Naive thymus-derived CD4-positive, alpha-beta T cell (primary cell): ENCODE measurements at regions not wholly inside any gene's neighbourhood (a gene's known extent, or its start where the extent isn't known, plus 50 kb on each side); places are given as distances from the start of the nearest gene placed in this dataset.
"Not testable (repeated sequence)": the region's sequence is repeated elsewhere in the genome, so short reads cannot be mapped to it uniquely, and the experiment has no call there.

ENCODE experiments used
- ATAC-seq: fragments of 150-1000 bp; cut with Tn5 transposase; 2 replicates; pipeline ENCODE4 v1.10.0; 2021; ENCODE audit warnings: mild to moderate bottlenecking, moderate library complexity
- CTCF ChIA-PET: fragments of 350-600 bp; sonication (Branson Sonifier 250); formaldehyde crosslinking; loops from one replicate; lab custom pipeline; 2021; ENCODE audit warnings: antibody characterized with exemption; lab: Charles Lee
- POLR2A ChIA-PET: fragments of 350-600 bp; sonication (Branson Sonifier 250); formaldehyde crosslinking; loops from one replicate; lab custom pipeline; 2021; ENCODE audit warnings: antibody characterized with exemption, inconsistent platforms; lab: Charles Lee
- DNase-seq, 9 donors: peaks; one replicate each; pipeline versions ENCODE4 v3.0.0 to v3.0.0-alpha.2; 2020 to 2022; ENCODE audit warnings: mixed read lengths in 1 of 9
- H3K27ac ChIP-seq: one replicate; pipeline ENCODE4 v1.7.0; 2013; ENCODE audit warnings: mild to moderate bottlenecking, low read depth, low read length, moderate library complexity
- H3K27me3 ChIP-seq, 2 donors: one replicate each; pipeline ENCODE4 v1.7.0; 2013; ENCODE audit warnings: low read length in 2 of 2, mild to moderate bottlenecking in 2 of 2, moderate library complexity in 2 of 2; ENCODE audit not compliant: control insufficient read depth in 2 of 2, insufficient read depth in 2 of 2
- H3K36me3 ChIP-seq, 3 experiments: 1 replicate in 2 of 3; 2 replicates in 1 of 3; pipeline ENCODE4 v1.7.0; 2013; ENCODE audit warnings: low read length in 3 of 3, mild to moderate bottlenecking in 3 of 3, moderate library complexity in 1 of 3; ENCODE audit not compliant: insufficient read depth in 3 of 3, control insufficient read depth in 2 of 3
- H3K4me1 ChIP-seq, 2 donors: one replicate each; pipeline ENCODE4 v1.7.0; 2013; ENCODE audit warnings: low read length in 2 of 2, mild to moderate bottlenecking in 2 of 2, moderate library complexity in 1 of 2; ENCODE audit not compliant: control insufficient read depth in 2 of 2, insufficient read depth in 2 of 2
- H3K4me3 ChIP-seq: 2 replicates; pipeline ENCODE4 v1.7.0; 2013; ENCODE audit warnings: mild to moderate bottlenecking, low read length
- H3K9me3 ChIP-seq, 3 experiments: 1 replicate in 2 of 3; 2 replicates in 1 of 3; pipeline ENCODE4 v1.7.0; 2013; ENCODE audit warnings: low read length in 3 of 3; ENCODE audit not compliant: control insufficient read depth in 2 of 3
- H3K27ac Mint-ChIP-seq, 9 donors: one replicate each; pipeline ENCODE4 v1.8.0; 2020 to 2022; ENCODE audit warnings: mixed read lengths in 9 of 9, mild to moderate bottlenecking in 8 of 9, moderate library complexity in 5 of 9, inconsistent platforms in 2 of 9
- H3K27me3 Mint-ChIP-seq, 5 donors: one replicate each; pipeline ENCODE4 v1.8.0; 2021 to 2022; ENCODE audit warnings: mixed read lengths in 5 of 5, mild to moderate bottlenecking in 1 of 5
- H3K36me3 Mint-ChIP-seq, 5 donors: one replicate each; pipeline ENCODE4 v1.8.0; 2020 to 2022; ENCODE audit warnings: mixed read lengths in 5 of 5, mild to moderate bottlenecking in 3 of 5, inconsistent platforms in 1 of 5
- H3K4me1 Mint-ChIP-seq, 7 donors: one replicate each; pipeline ENCODE4 v1.8.0; 2020 to 2022; ENCODE audit warnings: mixed read lengths in 7 of 7, mild to moderate bottlenecking in 3 of 7, inconsistent platforms in 1 of 7
- H3K4me3 Mint-ChIP-seq, 10 donors: one replicate each; pipeline ENCODE4 v1.8.0; 2020 to 2022; ENCODE audit warnings: mild to moderate bottlenecking in 10 of 10, mixed read lengths in 10 of 10, moderate library complexity in 6 of 10, inconsistent platforms in 2 of 10
- H3K9me3 Mint-ChIP-seq, 11 donors: one replicate each; pipeline ENCODE4 v1.8.0; 2020 to 2022; ENCODE audit warnings: mixed read lengths in 11 of 11, mild to moderate bottlenecking in 4 of 11, inconsistent platforms in 1 of 11, moderate library complexity in 1 of 11
- intact Hi-C, 2 donors: fragments of 100-400 bp; cut with micrococcal nuclease; formaldehyde crosslinking; loops; one replicate each; pipeline ENCODE4 v1.15.1; 2023

DNA sequence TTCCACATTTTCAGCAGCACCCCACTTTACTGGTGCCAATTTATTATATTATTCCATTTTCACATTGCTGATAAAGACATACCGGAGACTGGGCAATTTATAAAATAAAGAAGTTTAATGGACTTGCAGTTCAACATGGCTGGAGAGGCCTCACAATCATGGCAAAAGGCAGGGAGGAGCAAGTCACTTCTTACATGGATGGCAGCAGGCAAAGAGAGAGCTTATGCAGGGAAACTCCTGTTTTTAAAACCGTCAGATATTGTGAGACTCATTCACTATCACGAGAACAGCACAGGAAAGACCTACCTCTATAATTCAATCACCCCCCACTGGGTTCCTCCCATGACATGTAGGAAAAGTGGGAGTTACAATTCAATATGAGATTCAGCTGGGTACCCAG, 641.8 kb upstream of the MEF2C start:
- Mint-ChIP-seq H3K27me3 (no peaks in the 10 kb centered on the region), H3K36me3 (no peaks in the 10 kb centered on the region), H3K27ac (no peak overlapping the region), H3K9me3 (peaks cover 0 to 7% (median 5%) of the 10 kb centered on the region in 11 donors), H3K4me3 (no peak overlapping the region), H3K4me1 (no peaks in the 10 kb centered on the region)
- no peaks in the 10 kb centered on the region for H3K9me3 ChIP-seq
- H3K4me1 ChIP-seq: no peaks in the 10 kb centered on the region
- intact Hi-C loops: no loop called here
- no peak overlapping the region for H3K4me3 ChIP-seq
- ChIA-PET POLR2A (no interaction called here), CTCF (no interaction called here)
- no peaks in the 10 kb centered on the region for H3K36me3 ChIP-seq
- no peak for ATAC-seq
- no peaks in the 10 kb centered on the region for H3K27me3 ChIP-seq
- H3K27ac ChIP-seq: no peak overlapping the region
- DNase-seq: no peak

DNA sequence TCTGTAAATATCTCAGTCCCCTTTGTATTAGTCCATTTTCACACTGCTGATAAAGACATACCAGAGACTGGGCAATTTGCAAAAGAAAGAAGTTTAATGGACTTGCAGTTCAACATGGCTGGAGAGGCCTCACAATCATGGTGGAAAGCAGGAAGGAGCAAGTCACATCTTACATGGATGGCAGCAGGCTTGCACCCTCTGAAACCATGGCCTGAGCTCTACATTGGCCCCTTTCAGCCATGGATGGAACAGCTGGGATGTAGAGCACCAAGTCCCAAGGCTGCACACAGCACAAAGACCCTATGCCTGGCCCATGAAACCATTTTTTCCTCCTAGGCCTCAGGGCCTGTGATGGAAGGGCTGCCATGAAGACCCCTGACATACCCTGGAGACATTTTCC, 640.9 kb upstream of the MEF2C start:
- DNase-seq, H3K27me3 Mint-ChIP-seq, CTCF ChIA-PET, H3K9me3 Mint-ChIP-seq, ATAC-seq, H3K4me1 ChIP-seq, intact Hi-C loops, H3K27me3 ChIP-seq, H3K27ac ChIP-seq, H3K4me3 ChIP-seq, H3K27ac Mint-ChIP-seq, H3K36me3 ChIP-seq, H3K4me3 Mint-ChIP-seq, H3K9me3 ChIP-seq, POLR2A ChIA-PET, H3K4me1 Mint-ChIP-seq, H3K36me3 Mint-ChIP-seq: not testable (repeated sequence)

GRCh38 chr5:89520771-89521170, 637.8 kb upstream of the MEF2C start:
- DNase-seq (no peak), ATAC-seq (no peak)
- no peak overlapping the region for H3K27ac Mint-ChIP-seq
- no peaks in the 10 kb centered on the region for H3K27me3 Mint-ChIP-seq
- Histone ChIP-seq H3K4me3 (no peak overlapping the region), H3K4me1 (no peaks in the 10 kb centered on the region), H3K27me3 (no peaks in the 10 kb centered on the region), H3K9me3 (no peaks in the 10 kb centered on the region), H3K27ac (no peak overlapping the region), H3K36me3 (no peaks in the 10 kb centered on the region)
- H3K9me3 Mint-ChIP-seq: peaks cover 0 to 7% (median 4%) of the 10 kb centered on the region in 11 donors
- no peaks in the 10 kb centered on the region for H3K4me1 Mint-ChIP-seq
- POLR2A ChIA-PET: no interaction called here
- H3K36me3 Mint-ChIP-seq: no peaks in the 10 kb centered on the region
- no peak overlapping the region for H3K4me3 Mint-ChIP-seq
- CTCF ChIA-PET: no interaction called here
- intact Hi-C loops: no loop called here

- H3K36me3 Mint-ChIP-seq: no peaks in the 10 kb centered on the region
- DNase-seq (no peak), ATAC-seq (no peak)
- POLR2A ChIA-PET: no interaction called here
- no peaks in the 10 kb centered on the region for H3K27me3 Mint-ChIP-seq
- no peak overlapping the region for H3K27ac Mint-ChIP-seq
- H3K4me3 Mint-ChIP-seq: no peak overlapping the region
- H3K4me1 Mint-ChIP-seq: no peaks in the 10 kb centered on the region
- H3K9me3 ChIP-seq: no peaks in the 10 kb centered on the region
- no peaks in the 10 kb centered on the region for H3K36me3 ChIP-seq
- H3K27ac ChIP-seq: no peak overlapping the region
- H3K4me1 ChIP-seq: no peaks in the 10 kb centered on the region
- no peaks in the 10 kb centered on the region for H3K27me3 ChIP-seq
- peaks cover 0 to 5% (median 0%) of the 10 kb centered on the region in 11 donors for H3K9me3 Mint-ChIP-seq
- intact Hi-C loops: no loop called here
- no peak overlapping the region for H3K4me3 ChIP-seq
- CTCF ChIA-PET: no interaction called here
Measured at GRCh38 chr5:89513299-89514044, 630.5 kb upstream of the MEF2C start.

GRCh38 chr5:89504051-89504450, 621.1 kb upstream of the MEF2C start:
- Histone ChIP-seq H3K9me3 (no peaks in the 10 kb centered on the region), H3K27ac (no peak overlapping the region), H3K27me3 (no peaks in the 10 kb centered on the region), H3K36me3 (no peaks in the 10 kb centered on the region), H3K4me1 (no peaks in the 10 kb centered on the region), H3K4me3 (no peak overlapping the region)
- ChIA-PET CTCF (no interaction called here), POLR2A (no interaction called here)
- intact Hi-C loops: no loop called here
- Mint-ChIP-seq H3K36me3 (no peaks in the 10 kb centered on the region), H3K4me1 (no peaks in the 10 kb centered on the region), H3K27ac (no peak overlapping the region), H3K4me3 (no peak overlapping the region), H3K9me3 (peaks cover 0 to 10% (median 0%) of the 10 kb centered on the region in 11 donors), H3K27me3 (peaks cover 0 to 4% (median 0%) of the 10 kb centered on the region in 5 donors)
- no peak for DNase-seq
- no peak for ATAC-seq

DNA sequence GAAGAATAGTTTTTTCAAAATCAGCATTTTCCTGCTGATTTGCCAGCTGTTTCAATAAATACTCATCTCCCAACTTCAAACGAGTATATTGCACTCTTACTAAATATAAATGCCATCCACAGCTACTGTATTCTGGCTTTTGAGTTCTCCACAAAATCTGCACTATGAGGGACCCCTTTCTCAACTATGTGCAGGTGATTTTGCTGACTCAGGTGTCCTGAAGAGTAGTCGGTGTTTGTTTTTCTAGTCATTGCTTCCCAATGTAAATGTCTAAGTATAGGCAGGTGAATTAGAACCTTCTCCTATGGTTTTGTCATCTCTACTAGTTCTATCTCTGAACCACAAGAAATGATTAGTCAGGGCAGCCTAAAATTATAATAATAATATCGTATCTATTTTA, 616.8 kb upstream of the MEF2C start:
- Histone ChIP-seq H3K27ac (no peak overlapping the region), H3K4me3 (no peak overlapping the region), H3K27me3 (no peaks in the 10 kb centered on the region), H3K9me3 (no peaks in the 10 kb centered on the region), H3K4me1 (no peaks in the 10 kb centered on the region), H3K36me3 (no peaks in the 10 kb centered on the region)
- intact Hi-C loops: no loop called here
- no peak for ATAC-seq
- no peak overlapping the region for H3K4me3 Mint-ChIP-seq
- peaks cover 0 to 4% (median 0%) of the 10 kb centered on the region in 11 donors for H3K9me3 Mint-ChIP-seq
- no peaks in the 10 kb centered on the region for H3K36me3 Mint-ChIP-seq
- ChIA-PET POLR2A (no interaction called here), CTCF (no interaction called here)
- DNase-seq: no peak
- H3K4me1 Mint-ChIP-seq: no peaks in the 10 kb centered on the region
- no peak overlapping the region for H3K27ac Mint-ChIP-seq
- no peaks in the 10 kb centered on the region for H3K27me3 Mint-ChIP-seq

DNA sequence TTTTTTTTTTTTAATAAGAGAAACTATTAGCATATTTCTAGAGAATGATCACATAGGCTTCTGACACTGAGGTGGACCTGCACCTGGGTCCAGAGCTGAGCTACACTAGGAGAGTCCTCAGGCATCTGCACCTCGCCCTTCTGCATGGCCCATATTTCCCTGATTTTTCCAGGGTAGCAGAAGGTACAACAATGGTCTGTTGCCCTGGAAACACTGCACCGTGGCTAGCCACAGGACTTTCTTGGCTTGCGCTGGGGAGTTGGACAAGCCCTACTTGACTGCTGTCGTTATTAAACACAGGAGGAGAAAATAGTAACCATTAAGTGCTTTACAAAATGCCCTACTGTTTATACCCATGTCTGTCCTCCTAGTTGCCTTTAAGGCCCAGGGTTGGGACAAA, 615.7 kb upstream of the MEF2C start:
- CTCF ChIA-PET: no interaction called here
- no peaks in the 10 kb centered on the region for H3K27me3 Mint-ChIP-seq
- POLR2A ChIA-PET: no interaction called here
- H3K27ac ChIP-seq: no peak overlapping the region
- no peak for ATAC-seq
- H3K9me3 Mint-ChIP-seq: peaks cover 0 to 5% (median 0%) of the 10 kb centered on the region in 11 donors
- no peaks in the 10 kb centered on the region for H3K9me3 ChIP-seq
- no peaks in the 10 kb centered on the region for H3K4me1 ChIP-seq
- H3K36me3 ChIP-seq: no peaks in the 10 kb centered on the region
- no peak overlapping the region for H3K4me3 Mint-ChIP-seq
- H3K27me3 ChIP-seq: no peaks in the 10 kb centered on the region
- H3K36me3 Mint-ChIP-seq: no peaks in the 10 kb centered on the region
- intact Hi-C loops: no loop called here
- H3K4me3 ChIP-seq: no peak overlapping the region
- DNase-seq: no peak
- no peaks in the 10 kb centered on the region for H3K4me1 Mint-ChIP-seq
- no peak overlapping the region for H3K27ac Mint-ChIP-seq
